HG03565 (cell line): ENCODE measurements at regions not wholly inside any gene's neighbourhood (a gene's known extent, or its start where the extent isn't known, plus 50 kb on each side); places are given as distances from the start of the nearest gene placed in this dataset.

ENCODE experiments used
- ATAC-seq: cut with Tn5 transposase; IDR thresholded peaks from one replicate; pipeline ENCODE4 v1.9.1; 2021; ENCODE audit warnings: mild to moderate bottlenecking, moderate library complexity; ENCODE audit not compliant: unreplicated experiment

DNA sequence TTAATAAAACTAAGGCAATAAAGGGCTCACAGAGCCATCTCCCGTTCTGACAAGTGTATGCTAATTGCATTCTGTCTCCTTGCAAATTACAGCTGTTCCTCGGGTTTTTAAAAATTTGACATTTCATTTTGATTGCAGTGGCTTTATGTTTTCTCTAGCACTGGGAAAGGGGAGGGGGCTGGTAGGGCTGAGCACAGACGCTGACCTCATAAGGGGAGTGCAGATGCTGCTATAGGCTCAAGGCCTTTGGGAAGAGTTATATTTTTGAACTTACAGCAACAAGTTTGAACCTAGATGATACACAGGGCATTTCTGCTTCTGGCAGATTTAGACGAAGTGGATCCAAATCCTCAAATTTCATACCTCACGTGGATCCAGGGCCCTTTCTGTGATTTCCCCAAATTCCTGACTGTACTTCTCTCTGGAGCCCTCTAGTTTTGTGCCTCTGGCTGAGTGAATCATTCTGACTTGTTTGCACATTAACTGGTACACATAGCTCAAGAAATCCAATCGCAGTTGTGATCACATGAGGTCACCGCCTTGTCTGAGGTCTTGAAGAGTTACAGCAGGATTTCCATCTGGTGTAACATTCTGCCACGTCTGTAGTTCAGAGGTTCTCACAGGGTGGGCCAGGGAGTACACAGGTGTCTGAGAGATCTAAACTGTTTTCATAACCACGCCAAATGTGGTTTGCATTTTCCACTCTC, 230.3 kb downstream of the C1orf94 start:
- no peak for ATAC-seq

DNA sequence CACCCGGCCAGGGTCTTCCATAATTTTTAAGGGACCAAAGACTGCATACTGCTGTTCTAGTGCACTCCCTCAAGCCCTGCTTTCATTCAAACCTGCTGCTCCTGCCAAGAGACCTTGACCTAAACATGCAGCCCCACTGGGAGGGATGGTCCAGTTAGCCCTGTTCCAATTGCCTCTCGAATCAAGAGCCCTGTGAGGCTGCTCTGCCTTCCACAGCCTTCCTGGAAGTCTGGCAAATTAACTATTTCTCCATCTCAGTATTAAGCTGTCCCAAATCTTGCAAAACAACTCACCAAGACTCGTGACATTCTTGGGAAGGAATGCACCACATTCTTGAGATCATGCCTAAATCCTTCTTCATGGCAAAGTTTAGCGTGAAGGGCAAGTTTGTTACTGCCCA, 231.3 kb downstream of the C1orf94 start:
- ATAC-seq = no peak

DNA sequence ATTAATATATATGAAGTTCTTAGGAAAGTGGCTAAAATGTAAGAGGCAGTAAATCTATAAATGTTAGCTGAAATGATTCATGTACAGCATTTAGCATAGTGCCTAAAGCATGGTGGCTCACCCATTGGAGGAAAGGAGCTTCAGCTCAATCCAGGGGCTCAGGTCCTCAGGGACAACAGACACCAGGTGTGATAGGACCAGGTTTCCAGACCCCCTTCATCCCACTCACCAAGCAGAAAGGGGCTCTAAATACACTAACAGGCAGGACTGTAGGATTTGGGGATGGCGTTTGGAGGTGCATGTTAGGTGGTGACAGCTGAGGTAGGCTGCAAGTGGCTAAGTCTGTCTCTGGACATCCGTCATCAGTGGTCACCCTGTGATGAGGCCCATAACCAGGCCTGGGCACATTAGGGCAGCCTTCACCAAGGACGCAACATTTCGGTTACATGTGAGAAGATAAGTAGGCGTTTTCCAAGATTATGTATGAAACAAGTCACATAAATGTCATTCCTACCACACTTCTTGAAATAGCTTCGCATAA, 233.1 kb downstream of the C1orf94 start:
- no peak for ATAC-seq

DNA sequence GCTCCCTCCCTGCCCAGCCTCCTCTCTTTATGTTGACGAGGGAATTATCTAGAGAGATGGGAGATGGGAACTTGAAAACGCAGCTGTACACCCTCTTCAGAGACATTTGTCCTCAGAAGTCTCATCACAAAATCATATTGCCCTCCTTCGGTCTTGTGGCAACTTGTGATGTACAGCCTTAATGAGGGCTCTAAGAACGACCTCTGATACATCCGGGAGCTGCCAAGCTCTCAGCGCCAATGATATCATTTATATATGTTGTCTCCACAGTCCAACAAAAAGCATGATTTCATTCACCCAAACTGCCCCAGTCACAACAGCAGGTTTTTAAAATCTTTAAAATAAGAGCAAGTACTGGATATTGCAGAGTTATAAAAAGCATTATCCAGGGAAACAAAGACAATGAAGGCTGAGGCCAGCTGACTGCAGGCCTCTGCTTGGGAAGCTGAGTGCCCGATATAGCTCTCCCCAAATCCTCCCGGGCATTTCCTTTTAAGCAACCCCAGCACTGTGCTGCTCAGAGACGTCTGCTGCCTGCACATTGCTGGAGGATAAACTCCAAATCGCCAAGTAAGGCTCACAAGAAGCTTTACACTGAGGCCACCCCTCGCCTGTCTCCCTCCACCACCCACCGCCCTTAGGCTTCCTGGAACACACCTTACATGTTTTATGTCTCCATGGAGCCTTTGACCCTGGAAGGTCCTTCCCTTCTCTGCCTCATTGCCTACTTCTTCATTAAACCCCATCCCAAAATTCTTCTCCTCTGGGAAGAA, 236.1 kb downstream of the C1orf94 start:
- no peak for ATAC-seq

DNA sequence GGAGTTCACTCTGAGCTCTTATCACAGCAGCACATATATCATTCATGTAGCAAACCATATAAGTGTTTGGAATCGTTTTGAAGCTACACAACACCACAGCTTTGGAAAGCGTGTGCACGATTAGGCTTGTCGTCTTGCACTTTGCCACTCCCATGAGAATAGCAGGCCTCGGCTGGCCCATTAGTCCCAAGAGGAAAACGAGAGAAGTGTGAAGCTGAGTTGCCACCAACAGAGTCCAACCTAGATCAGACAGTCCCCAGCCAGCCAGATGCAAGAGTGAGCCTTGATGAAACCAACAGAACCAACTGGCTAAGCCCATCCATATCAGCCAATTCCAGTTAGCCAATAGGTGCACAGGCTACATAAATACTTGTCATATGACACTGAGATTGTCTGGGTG, 238.4 kb downstream of the C1orf94 start:
- ATAC-seq = no peak

DNA sequence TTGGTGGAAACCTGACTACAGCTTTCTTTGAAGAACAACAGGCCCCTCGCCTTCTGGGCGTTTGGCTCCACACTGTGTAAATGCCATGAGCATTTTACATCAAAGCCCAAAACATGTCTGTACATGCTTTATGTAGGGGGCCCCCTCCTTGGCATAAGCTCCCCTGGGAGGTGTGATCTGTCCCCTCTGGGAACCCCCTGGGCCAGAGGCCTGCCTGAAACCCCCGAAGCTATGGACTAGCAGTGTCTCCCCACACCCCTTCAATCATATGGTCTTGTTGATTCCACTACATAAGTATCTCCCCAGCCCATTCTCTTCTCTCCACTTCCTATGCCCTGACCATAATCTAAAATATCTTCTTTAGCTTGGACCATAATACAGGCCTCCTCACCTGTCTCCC, 241.5 kb downstream of the C1orf94 start:
- ATAC-seq = no peak

DNA sequence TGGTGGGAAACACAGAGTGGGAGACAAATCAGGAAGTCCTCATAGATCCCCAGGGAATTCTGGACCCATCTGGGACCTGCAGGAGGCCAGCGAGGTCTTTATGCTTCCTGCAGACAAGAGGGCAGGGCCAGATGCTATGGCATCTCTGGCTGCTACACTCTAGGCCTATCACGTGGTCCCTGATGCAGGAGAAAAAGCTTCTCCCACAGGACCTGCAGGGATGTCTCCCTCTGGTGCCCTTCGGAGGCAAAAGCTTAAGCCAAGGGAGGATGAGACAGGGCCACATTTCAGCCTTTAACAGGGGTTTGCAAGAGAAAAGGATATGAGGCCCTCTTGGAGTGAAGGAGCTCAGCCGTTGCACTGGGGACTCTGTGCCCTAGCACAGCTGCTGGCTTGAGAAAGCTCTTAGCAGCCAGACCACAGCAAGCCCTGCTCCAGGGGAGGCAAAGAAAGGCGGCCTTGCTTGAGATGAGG, 243.0 kb downstream of the C1orf94 start:
- no peak for ATAC-seq

DNA sequence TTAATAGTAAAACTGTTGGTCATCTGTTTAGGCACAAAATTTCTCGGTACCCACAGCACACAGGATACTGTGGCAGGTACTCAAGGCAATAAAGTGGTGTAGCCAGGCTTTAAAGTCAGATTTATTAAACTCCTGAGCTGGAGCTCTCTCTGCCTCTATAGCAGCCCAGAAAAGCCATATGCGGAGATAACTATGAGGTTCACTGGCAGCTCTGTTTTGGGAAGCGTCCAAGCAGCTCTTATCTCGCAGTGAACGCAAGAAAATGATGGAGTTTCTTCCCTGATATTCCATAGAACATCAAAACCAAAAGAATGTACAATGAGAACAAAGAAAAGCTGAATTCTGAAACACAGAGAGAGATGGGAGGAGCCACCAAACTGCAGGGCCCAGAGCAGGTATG, 248.3 kb downstream of the C1orf94 start:
- ATAC-seq = no peak

DNA sequence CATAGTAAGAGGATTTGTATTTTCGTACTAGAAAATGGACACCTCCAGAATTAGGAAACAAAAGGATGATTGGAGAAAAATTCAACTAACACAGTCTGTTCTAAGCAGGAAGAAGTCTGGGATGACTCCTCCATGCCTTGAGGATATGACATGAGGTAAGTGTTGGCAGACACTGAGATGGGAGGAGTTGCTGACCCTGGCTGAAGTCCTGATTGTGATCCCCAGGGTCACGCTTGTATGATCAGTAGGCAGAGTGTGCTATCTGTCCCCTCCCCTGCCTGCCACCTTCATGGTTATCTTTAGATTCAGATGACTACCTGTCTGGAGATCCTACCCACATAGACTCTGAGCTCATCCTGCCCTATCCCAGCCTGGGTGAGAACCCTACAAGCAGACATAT, 249.1 kb downstream of the C1orf94 start:
- ATAC-seq = no peak

DNA sequence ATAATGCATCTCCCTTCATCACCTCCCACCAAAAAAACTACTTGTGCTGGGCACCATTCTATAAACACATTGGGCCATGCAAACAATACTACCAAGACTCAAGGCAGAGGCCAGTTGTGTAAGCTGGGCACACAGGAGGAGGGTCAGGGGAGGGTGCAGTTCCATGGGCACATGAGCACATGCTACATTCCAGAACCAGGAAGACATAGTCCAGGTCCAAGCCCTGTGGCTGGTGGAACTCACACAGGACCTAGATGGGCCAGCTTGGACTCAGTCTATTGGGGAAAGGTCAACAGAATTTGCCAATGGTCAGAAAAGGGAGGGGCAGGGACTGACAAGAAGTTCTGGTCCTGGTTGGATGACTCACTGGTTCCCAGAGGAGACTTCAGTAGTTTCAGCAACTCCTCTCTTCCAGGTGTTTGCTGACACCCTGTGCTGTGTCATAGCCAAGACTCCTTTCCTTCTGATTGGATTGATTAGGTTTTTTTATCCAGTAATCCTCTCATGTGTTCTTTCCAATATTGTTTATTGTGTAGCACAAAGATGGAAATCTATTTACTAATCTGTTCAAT, 249.7 kb downstream of the C1orf94 start:
- ATAC-seq = no peak

DNA sequence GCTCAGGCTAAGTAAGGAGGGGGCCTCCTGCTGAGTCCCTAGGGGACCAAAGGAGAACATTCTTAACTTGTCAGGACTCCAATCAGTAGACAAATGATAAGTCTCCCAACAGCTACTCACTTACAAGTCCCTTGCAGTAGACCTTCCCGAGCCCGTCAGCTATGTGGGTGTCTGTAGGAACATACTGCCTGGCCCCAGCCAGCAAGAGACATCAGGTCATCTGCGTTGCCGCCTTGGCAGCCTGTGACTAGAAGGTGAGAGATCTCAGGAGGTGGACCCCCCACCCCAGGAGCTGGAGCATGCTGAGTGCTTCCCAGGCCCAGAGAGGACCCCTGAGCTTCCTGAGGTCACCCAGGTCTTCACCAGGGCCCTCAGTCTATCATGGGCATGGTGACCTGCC, 250.5 kb downstream of the C1orf94 start:
- no peak for ATAC-seq

DNA sequence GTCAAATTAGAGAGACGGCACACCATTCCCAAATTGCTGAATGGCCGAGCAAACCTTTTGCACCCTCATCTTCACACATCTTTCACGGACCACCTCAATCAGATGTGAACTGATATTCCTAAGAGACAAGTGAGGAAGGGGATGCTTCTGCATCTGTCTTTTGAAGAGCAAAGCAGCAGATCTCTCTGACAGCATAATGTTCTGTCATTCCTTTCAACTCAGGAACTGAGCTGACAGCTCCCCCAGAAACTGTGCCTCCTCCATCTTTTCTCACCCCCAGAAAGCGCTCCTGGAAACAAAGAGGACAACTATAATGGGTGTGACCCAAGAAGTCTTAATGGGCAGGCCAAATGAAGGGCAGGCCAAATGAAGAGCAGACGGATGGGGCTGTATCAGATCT, 256.4 kb downstream of the C1orf94 start:
- ATAC-seq = no peak

DNA sequence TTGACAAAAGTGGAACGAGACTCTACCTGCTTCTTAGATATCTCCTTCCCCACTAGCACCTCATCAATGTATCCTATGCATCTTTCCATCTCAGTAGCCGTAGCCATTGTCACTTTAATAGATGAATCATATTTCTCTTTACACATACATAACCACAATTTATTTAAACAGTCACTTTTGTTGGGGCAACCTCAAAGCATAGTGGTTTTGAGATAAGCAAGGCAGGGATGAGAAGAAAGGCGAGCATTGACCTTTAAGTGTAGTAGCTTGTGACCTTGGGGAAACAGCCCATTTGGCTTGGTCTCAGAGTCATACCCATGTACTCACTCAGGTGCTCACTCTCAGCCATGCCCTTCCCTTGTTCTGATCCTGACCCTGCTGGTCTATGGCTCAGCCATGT, 260.1 kb downstream of the C1orf94 start:
- ATAC-seq = no peak

DNA sequence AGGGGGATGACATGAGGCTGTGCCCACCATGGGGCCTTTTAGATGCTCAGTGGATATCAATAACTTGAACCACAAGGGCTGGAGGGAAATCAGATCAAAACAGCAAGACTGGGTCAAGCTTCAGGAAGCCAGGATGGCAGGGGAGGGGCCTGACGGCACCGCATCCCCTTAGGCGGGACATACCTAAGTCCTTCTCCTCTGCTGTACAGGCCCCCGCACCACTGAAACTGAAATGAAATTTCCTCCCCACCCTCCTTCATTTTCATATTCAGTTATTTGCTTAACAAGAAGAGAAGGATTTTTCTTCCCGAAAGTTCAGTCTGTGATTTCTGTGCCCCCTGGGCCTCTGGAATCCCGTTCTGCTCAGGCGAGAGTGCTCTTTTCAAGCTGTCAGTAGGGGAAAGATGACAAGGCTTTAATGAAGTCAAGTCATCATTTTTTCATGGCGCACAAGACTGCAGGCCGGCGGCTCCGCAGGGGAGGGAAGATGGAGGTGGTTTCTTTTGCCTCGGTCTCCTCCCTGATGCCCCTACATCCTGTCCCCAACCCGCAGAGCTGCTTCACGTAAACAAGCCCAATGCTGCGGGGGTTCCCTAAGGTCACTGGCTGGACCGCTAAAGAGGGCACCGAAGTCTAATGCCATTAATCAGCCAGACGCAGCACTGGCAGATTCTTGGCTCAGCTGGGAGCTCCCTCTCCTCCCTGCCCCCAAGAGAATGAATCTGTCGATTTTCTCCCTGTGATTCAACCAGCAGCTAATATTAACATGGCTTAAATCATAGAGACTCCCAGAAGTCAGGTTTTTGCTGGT, 264.8 kb downstream of the C1orf94 start:
- ATAC-seq = no peak

DNA sequence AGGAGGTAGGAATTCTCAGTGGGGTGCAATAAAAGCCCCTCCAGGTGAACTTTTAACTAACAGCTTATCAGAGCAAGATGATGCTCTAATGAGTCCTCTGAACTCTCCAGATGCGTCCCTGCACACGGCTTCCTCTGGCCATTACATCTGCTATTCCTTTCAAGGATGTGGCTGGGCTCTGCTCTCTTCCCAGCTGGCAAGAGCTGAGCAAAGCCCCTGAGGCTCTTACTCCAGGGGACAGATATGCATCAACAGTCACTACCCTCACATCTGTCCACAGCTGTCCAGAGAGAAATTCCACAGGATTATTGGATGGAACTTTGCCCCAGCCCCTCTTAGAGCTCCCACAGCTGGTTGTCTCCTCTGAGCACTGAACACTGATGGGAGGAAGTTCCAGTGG, 267.8 kb downstream of the C1orf94 start:
- ATAC-seq = no peak

DNA sequence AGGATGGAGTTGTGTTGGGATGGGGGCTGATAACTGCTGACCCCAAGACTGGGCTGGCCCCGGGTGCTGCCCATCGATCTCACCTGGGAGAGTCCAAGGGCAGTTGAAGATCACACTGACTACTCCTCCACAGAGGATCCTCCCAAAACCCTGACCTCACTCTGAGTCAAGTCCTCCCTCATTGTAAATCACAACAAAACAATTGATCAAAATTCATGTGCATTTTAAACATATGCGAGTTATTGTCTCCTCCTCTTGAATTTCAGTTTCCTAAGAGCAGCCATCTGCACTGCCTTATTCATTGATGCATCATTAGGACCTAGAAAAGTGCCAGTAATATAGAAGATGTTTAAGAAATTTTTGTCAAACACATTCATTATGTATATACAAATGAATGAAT, 273.6 kb downstream of the C1orf94 start:
- no peak for ATAC-seq

DNA sequence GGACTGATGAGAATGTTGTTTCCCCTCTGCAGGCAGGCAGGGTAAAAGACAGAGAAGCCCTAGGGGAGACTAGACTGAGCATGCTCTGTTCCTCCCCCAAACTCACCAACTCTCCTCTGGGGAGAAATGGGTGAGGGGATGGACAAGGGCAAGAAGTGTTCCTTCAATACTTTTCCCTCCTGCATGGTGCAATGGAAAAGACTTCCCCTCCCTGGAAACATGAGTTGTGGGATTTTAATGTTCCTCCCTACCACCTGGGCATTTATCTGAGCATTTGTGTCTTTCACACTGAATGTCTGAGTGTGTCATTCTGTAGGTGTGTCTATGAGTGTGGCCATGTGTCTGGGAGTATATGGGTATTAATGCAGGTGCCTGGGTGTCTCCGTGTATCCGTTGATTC, 275.7 kb downstream of the C1orf94 start:
- no peak for ATAC-seq

DNA sequence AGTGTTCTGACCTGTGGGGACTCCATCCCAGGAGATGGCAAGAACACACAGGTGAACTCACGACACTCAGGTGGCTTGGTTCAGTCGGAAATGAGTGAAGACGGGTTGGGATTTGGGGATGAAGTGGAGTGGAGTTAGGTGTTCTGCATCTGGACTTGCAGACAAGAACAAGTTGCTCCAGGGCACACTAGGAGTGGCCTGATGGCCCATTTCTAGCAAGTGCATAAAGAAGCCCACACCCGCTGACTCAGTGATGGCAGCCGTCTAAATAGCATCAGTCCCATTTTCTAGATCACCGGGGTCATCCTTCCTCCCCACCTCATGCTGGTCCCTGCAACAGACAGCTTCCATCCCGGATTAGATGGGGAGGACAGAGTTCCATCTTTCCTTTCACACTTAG, 278.4 kb downstream of the C1orf94 start:
- ATAC-seq = no peak

DNA sequence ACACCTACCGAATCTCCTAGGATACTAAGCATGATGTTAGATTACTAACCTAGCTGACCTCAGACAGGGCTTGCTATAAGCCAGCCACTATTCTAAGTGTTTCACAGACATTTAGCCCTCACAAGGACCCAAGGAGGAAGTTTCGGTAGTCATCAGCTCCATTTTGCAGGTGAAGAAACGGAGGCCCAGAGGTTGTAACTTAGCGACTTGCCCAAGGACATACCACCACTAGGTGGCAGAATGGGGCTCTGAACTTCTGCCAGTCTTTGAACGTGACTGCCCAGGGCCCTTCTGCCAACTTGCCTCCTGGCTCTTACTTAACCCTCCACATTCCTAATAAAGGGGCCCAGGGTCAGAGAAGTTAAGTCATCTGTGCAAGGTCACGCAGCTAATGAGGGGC, 283.5 kb downstream of the C1orf94 start:
- no peak for ATAC-seq

DNA sequence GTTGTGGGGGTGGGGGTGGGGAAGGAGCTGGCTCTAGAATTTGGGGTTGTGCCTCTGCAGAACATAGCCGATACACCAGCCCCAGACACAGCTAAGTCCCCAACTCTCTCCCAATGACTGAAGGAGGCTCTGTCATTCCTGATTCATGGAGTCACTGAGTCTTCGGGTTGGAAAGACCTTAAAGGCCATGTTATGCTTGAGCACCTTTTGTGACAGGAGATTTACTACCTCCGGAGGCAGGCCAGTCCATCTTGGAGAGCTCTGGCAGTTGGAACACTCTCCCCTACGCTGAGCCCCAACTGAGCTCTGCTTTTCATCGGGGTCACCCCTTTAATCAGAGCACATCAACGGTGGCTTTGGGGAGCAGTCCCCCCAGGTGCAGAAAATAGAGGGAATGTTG, 284.4 kb upstream of the GJB5 start:
- no peak for ATAC-seq

DNA sequence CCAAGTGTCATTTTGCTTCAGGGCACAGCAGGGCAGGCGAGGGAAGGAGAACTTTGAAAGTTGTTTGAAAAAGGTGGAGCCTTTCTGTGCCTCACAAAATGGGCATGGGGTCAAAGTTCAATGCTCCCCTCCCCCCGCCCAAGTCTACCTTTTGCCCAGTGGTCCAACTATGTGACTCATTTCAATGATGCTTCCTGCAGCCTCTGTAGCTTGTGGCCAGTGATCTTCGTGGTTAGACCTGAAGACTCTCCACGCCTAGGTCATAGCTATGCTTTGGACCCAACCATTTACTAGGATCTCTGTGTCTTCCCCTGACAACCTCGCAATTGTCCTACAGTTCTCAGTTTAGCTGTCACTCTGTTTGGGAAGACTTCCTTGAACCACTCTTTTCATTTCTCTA, 280.3 kb upstream of the GJB5 start:
- ATAC-seq = no peak
